Omental fat pad (tissue), 3 donors: ENCODE measurements at regions not wholly inside any gene's neighbourhood (a gene's known extent, or its start where the extent isn't known, plus 50 kb on each side); places are given as distances from the start of the nearest gene placed in this dataset.

Experiments used
- ATAC-seq: fragments of 150-250 bp; one replicate; pipeline ENCODE4 v1.9.1; 2016; ENCODE audit warnings: mild to moderate bottlenecking, moderate library complexity; ENCODE audit not compliant: low FRiP score
- DNase-seq: peaks from one replicate; pipeline ENCODE4 v3.0.0-alpha.2; 2019; ENCODE audit warnings: low spot score
- CTCF ChIP-seq, 3 donors: fragments of 450-650 bp; IDR thresholded peaks; one replicate each; pipeline ENCODE4 v1.5.1; 2016 to 2017; ENCODE audit warnings: antibody characterized with exemption in 3 of 3, mild to moderate bottlenecking in 3 of 3, moderate library complexity in 2 of 3

- ATAC-seq (no peak), DNase-seq (no peak)
- no peak for TF ChIP-seq CTCF (IDR thresholded peaks at IDR 0.05)
Measured at GRCh38 chr3:27617552-27617951, 104.6 kb downstream of the EOMES start.

- ATAC-seq (no peak), DNase-seq (no peak)
- no peak for TF ChIP-seq CTCF (IDR thresholded peaks at IDR 0.05)
Measured at GRCh38 chr3:27616031-27616430, 106.1 kb downstream of the EOMES start.

- no peak for DNase-seq
- TF ChIP-seq CTCF (IDR thresholded peaks at IDR 0.05) = no peak
- no peak for ATAC-seq
Measured at GRCh38 chr3:27615555-27615954, 106.6 kb downstream of the EOMES start.

GRCh38 chr3:27614592-27614991 lies 107.5 kb downstream of the EOMES start:
- TF ChIP-seq CTCF (IDR thresholded peaks at IDR 0.05) = no peak
- DNase-seq (no peak), ATAC-seq (no peak)

- TF ChIP-seq CTCF (IDR thresholded peaks at IDR 0.05) = no peak
- ATAC-seq (no peak), DNase-seq (no peak)
Measured at GRCh38 chr3:27613846-27614500, 108.2 kb downstream of the EOMES start.

- DNase-seq (no peak), ATAC-seq (no peak)
- no peak for TF ChIP-seq CTCF (IDR thresholded peaks at IDR 0.05)
Measured at GRCh38 chr3:27610800-27611525, 111.2 kb downstream of the EOMES start.

GRCh38 chr3:27607370-27607769 lies 114.8 kb downstream of the EOMES start:
- no peak for TF ChIP-seq CTCF (IDR thresholded peaks at IDR 0.05)
- ATAC-seq (no peak), DNase-seq (no peak)
